GM12878 (cell line): ENCODE measurements at regions not wholly inside any gene's neighbourhood (a gene's known extent, or its start where the extent isn't known, plus 50 kb on each side); places are given as distances from the start of the nearest gene placed in this dataset.

ENCODE experiments used
- ATAC-seq: fragments of 200-7000 bp; cut with Tn5 transposase; 3 replicates; pipeline ENCODE4 v1.9.1; 2020; ENCODE audit warnings: mild to moderate bottlenecking, moderate library complexity
- BruUV-seq: library from RNA; stranded (reverse); fragments of 400-500 nt; replicated peaks from 2 replicates; lab custom pipeline; 2021; lab: Mats Ljungman, UMichigan
- CTCF ChIA-PET: fragments of 300-600 bp; sonication (Branson Sonifier 250); formaldehyde crosslinking; extraction: SDS; loops from one replicate; lab custom pipeline; 2021; ENCODE audit warnings: inconsistent platforms; lab: Yijun Ruan, JAX
- POLR2A ChIA-PET: fragments of 350-600 bp; formaldehyde crosslinking; extraction: SDS; loops from one replicate; lab custom pipeline; 2021; ENCODE audit warnings: inconsistent platforms; lab: Charles Lee
- RAD21 ChIA-PET: fragments of 300-600 bp; sonication (Branson Sonifier 250); formaldehyde crosslinking; loops from one replicate; lab custom pipeline; 2023; ENCODE audit warnings: antibody characterized with exemption; ENCODE audit not compliant: unreplicated experiment; lab: Charles Lee
- SMC1A ChIA-PET: fragments of 300-600 bp; sonication (Branson Sonifier 250); formaldehyde crosslinking; loops from one replicate; lab custom pipeline; 2023; ENCODE audit not compliant: unreplicated experiment, uncharacterized antibody; lab: Charles Lee
- DNase-seq: peaks from one replicate; pipeline ENCODE4 v3.0.0-alpha.2; 2011; ENCODE audit warnings: low read depth, low spot score
- FAIRE-seq: peaks from 3 replicates; lab custom pipeline; 2011; peaks lifted over from hg19 to GRCh38; lab: Jason Lieb, UNC
- H2AFZ ChIP-seq: 2 replicates; pipeline ENCODE4 v1.6.0; 2011; ENCODE audit warnings: low read depth, low read length, control low read depth; ENCODE audit not compliant: control insufficient read depth
- H3K27ac ChIP-seq: 2 replicates; pipeline ENCODE4 v1.5.1; 2011; ENCODE audit warnings: control low read depth; ENCODE audit not compliant: control insufficient read depth, insufficient read depth
- H3K27me3 ChIP-seq, 2 experiments: replicated peaks in 1 of 2; 2 replicates each; pipeline versions ENCODE4 v1.6.0 to v1.6.1; 2011; ENCODE audit warnings: low read length in 1 of 2; ENCODE audit not compliant: control insufficient read depth in 2 of 2, insufficient read depth in 2 of 2
- H3K36me3 ChIP-seq, 2 experiments: 2 replicates each; pipeline ENCODE4 v1.5.1; 2011; ENCODE audit warnings: low read length in 1 of 2; ENCODE audit not compliant: control insufficient read depth in 2 of 2, insufficient read depth in 2 of 2
- H3K4me1 ChIP-seq: 2 replicates; pipeline ENCODE4 v1.6.1; 2011; ENCODE audit warnings: mild to moderate bottlenecking, low read length, moderate library complexity, mixed read lengths; ENCODE audit not compliant: control insufficient read depth, insufficient read depth
- H3K4me2 ChIP-seq: 2 replicates; pipeline ENCODE4 v1.6.0; 2011; ENCODE audit warnings: control low read depth; ENCODE audit not compliant: control insufficient read depth, insufficient read depth
- H3K4me3 ChIP-seq: fragments of 200-600 bp; sonication (generic); 2 replicates; pipeline ENCODE4 v1.5.1; 2016
- H3K79me2 ChIP-seq: 2 replicates; pipeline ENCODE4 v1.6.0; 2011; ENCODE audit warnings: low read length; ENCODE audit not compliant: control insufficient read depth, insufficient read depth
- H3K9ac ChIP-seq: 2 replicates; pipeline ENCODE4 v1.8.0; 2011; ENCODE audit warnings: low read length, control low read depth, mixed read lengths; ENCODE audit not compliant: control insufficient read depth, insufficient read depth
- H3K9me3 ChIP-seq: replicated peaks from 3 replicates; pipeline ENCODE4 v1.5.1; 2011; ENCODE audit warnings: mild to moderate bottlenecking, low read length; ENCODE audit not compliant: control insufficient read depth, insufficient read depth
- H4K20me1 ChIP-seq: 2 replicates; pipeline ENCODE4 v1.6.0; 2011; ENCODE audit not compliant: control insufficient read depth, insufficient read depth
- BACH1 ChIP-seq: fragments of 450-650 bp; IDR thresholded peaks from 2 replicates; pipeline ENCODE4 v1.6.1; 2017; ENCODE audit warnings: mild to moderate bottlenecking, borderline replicate concordance
- BHLHE40 ChIP-seq, 2 experiments: fragments of 450-650 bp in 1 of 2; IDR thresholded peaks; 2 replicates each; pipeline ENCODE4 v1.6.1; 2011 to 2017; ENCODE audit warnings: low read depth in 2 of 2, borderline replicate concordance in 1 of 2, improper control_type of control experiment in 1 of 2, low read length in 1 of 2, mild to moderate bottlenecking in 1 of 2
- EED ChIP-seq: sonication (generic); IDR thresholded peaks from 2 replicates; pipeline ENCODE4 v1.6.1; 2016; ENCODE audit warnings: antibody characterized with exemption, low read depth
- FOXM1 ChIP-seq: IDR thresholded peaks from 2 replicates; pipeline ENCODE4 v1.6.1; 2012; ENCODE audit warnings: low read depth, mild to moderate bottlenecking, inconsistent platforms, low read length, moderate library complexity
- IKZF2 ChIP-seq, 2 experiments: fragments of 450-650 bp; IDR thresholded peaks; 2 replicates each; pipeline ENCODE4 v1.6.1; 2017; ENCODE audit warnings: mild to moderate bottlenecking in 2 of 2, moderate library complexity in 2 of 2
- MYC ChIP-seq: IDR thresholded peaks from 2 replicates; pipeline ENCODE4 v1.6.1; 2011; ENCODE audit warnings: mild to moderate bottlenecking, low read length, moderate library complexity, inconsistent platforms; ENCODE audit not compliant: insufficient read depth, insufficient replicate concordance, insufficient read length, severe bottlenecking
- NRF1 ChIP-seq: conservative IDR thresholded peaks from 2 replicates; pipeline ENCODE4 v1.6.1; 2011; ENCODE audit warnings: mild to moderate bottlenecking, low read depth, low read length, improper control_type of control experiment
- SMAD1 ChIP-seq: fragments of 450-650 bp; IDR thresholded peaks from 2 replicates; pipeline ENCODE4 v1.6.1; 2018; ENCODE audit warnings: mild to moderate bottlenecking, low read depth; ENCODE audit not compliant: partially characterized antibody
- STAT1 ChIP-seq: fragments of 450-650 bp; conservative IDR thresholded peaks from 2 replicates; pipeline ENCODE4 v1.6.1; 2014; ENCODE audit warnings: antibody characterized with exemption, mild to moderate bottlenecking
- STAT3 ChIP-seq: IDR thresholded peaks from 2 replicates; pipeline ENCODE4 v1.6.1; 2011; ENCODE audit warnings: low read depth, low read length, improper control_type of control experiment
- WGBS: methylation state at CpG from one replicate; pipeline ENCODE4 v1.1.6; 2016; ENCODE audit warnings: low lambda C conversion rate; ENCODE audit not compliant: insufficient replicate concordance, insufficient coverage; ENCODE audit errors: missing lambda C conversion rate; 5-methylcytosine and 5-hydroxymethylcytosine counted together
- in situ Hi-C: fragments of 300-500 bp; cut with MboI; formaldehyde crosslinking; loops from 9 replicates; pipeline ENCODE4 v1.14.3; 2018; ENCODE audit warnings: mixed read lengths
- intact Hi-C: fragments of 100-400 bp; cut with micrococcal nuclease; formaldehyde crosslinking; loops from one replicate; pipeline ENCODE4 v1.14.2; 2022; ENCODE audit not compliant: unreplicated experiment
- TF ChIP-seq, protein P1 (sequence below): IDR thresholded peaks from 2 replicates; pipeline ENCODE4 v1.6.1; 2011; ENCODE audit warnings: borderline replicate concordance, low read depth, mild to moderate bottlenecking, moderate library complexity, low read length; ENCODE audit not compliant: insufficient read depth, poor library complexity, severe bottlenecking
- TF ChIP-seq, protein P2 (sequence below): fragments of 450-650 bp; IDR thresholded peaks from 2 replicates; pipeline ENCODE4 v1.6.1; 2017; ENCODE audit warnings: low read depth, mild to moderate bottlenecking, moderate library complexity
- TF ChIP-seq, protein P3 (sequence below): fragments of 450-650 bp; IDR thresholded peaks from 2 replicates; pipeline ENCODE4 v1.6.1; 2014; ENCODE audit warnings: mild to moderate bottlenecking

DNA sequence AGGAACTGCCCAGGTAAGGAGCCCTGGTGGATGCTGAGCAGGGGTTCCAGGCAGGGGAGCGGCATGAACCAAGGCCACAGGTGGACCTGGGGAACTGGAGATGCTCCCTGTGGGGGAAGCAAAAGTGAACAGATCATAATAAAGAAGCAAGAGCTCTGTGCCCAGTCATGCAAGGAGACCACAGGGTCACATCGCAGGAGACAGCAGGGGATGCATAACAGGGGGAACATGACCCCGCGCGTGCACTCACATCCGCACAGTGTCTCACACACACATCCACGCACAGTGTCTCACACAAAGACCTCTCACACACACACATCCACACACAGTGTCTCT, 473.3 kb upstream of the HS6ST1 start:
- H3K27me3 ChIP-seq, result no peaks in the 10 kb centered on the region
- no peak for ATAC-seq
- no peaks in the 10 kb centered on the region for H3K9me3 ChIP-seq
- CTCF ChIA-PET, result no interaction called here
- 79% methylated on average over 7 of the region's 7 CpGs for WGBS
- in situ Hi-C loops (no loop called here), intact Hi-C loops (no loop called here)
- RAD21 ChIA-PET, result no interaction called here
- TF ChIP-seq BACH1 (no peak), EED (no peak), STAT1 (no peak), FOXM1 (no peak), NRF1 (no peak), STAT3 (no peak), MYC (no peak), SMAD1 (no peak), BHLHE40 (IDR thresholded peaks at IDR 0.05; ENCODE audit: borderline replicate concordance in 1 of 2, low read depth in 2 of 2, low read length in 1 of 2) (no peak), IKZF2 (IDR thresholded peaks at IDR 0.05) (no peak)
- TF ChIP-seq, protein P1, sequence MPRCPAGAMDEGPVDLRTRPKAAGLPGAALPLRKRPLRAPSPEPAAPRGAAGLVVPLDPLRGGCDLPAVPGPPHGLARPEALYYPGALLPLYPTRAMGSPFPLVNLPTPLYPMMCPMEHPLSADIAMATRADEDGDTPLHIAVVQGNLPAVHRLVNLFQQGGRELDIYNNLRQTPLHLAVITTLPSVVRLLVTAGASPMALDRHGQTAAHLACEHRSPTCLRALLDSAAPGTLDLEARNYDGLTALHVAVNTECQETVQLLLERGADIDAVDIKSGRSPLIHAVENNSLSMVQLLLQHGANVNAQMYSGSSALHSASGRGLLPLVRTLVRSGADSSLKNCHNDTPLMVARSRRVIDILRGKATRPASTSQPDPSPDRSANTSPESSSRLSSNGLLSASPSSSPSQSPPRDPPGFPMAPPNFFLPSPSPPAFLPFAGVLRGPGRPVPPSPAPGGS, result no peak
- TF ChIP-seq, protein P2, sequence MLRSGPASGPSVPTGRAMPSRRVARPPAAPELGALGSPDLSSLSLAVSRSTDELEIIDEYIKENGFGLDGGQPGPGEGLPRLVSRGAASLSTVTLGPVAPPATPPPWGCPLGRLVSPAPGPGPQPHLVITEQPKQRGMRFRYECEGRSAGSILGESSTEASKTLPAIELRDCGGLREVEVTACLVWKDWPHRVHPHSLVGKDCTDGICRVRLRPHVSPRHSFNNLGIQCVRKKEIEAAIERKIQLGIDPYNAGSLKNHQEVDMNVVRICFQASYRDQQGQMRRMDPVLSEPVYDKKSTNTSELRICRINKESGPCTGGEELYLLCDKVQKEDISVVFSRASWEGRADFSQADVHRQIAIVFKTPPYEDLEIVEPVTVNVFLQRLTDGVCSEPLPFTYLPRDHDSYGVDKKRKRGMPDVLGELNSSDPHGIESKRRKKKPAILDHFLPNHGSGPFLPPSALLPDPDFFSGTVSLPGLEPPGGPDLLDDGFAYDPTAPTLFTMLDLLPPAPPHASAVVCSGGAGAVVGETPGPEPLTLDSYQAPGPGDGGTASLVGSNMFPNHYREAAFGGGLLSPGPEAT, result no peak
- TF ChIP-seq, protein P3, sequence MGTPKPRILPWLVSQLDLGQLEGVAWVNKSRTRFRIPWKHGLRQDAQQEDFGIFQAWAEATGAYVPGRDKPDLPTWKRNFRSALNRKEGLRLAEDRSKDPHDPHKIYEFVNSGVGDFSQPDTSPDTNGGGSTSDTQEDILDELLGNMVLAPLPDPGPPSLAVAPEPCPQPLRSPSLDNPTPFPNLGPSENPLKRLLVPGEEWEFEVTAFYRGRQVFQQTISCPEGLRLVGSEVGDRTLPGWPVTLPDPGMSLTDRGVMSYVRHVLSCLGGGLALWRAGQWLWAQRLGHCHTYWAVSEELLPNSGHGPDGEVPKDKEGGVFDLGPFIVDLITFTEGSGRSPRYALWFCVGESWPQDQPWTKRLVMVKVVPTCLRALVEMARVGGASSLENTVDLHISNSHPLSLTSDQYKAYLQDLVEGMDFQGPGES, result no peak
- no TSS peak for BruUV-seq
- H3K79me2 ChIP-seq, result no peaks in the 10 kb centered on the region
- no peak for FAIRE-seq
- H3K4me1 ChIP-seq, result no peaks in the 10 kb centered on the region
- no peak overlapping the region for H3K4me2 ChIP-seq
- no peaks in the 10 kb centered on the region for H3K36me3 ChIP-seq
- H4K20me1 ChIP-seq, result no peaks in the 10 kb centered on the region
- SMC1A ChIA-PET, result no interaction called here
- no peak overlapping the region for H3K4me3 ChIP-seq
- DNase-seq, result no peak
- no peak overlapping the region for H3K9ac ChIP-seq
- no peak overlapping the region for H3K27ac ChIP-seq
- H2AFZ ChIP-seq, result no peak overlapping the region
- POLR2A ChIA-PET, result no interaction called here
